H1 (cell line): ENCODE measurements at regions not wholly inside any gene's neighbourhood (a gene's known extent, or its start where the extent isn't known, plus 50 kb on each side); places are given as distances from the start of the nearest gene placed in this dataset.

Experiments used
- CTCF ChIA-PET: fragments of 300-600 bp; sonication (Branson Sonifier 250); formaldehyde crosslinking; loops from one replicate; lab custom pipeline; 2021; ENCODE audit not compliant: partially characterized antibody; lab: Charles Lee
- POLR2A ChIA-PET: fragments of 300-600 bp; sonication (Branson Sonifier 250); formaldehyde crosslinking; loops from one replicate; lab custom pipeline; 2021; ENCODE audit warnings: inconsistent platforms; ENCODE audit not compliant: partially characterized antibody; lab: Charles Lee
- DNase-seq, 2 experiments: peaks; one replicate each; pipeline versions ENCODE4 v3.0.0 to v3.0.0-alpha.2; 2010 to 2022; ENCODE audit warnings: low spot score in 2 of 2, low read depth in 1 of 2, mixed read lengths in 1 of 2
- FAIRE-seq: peaks from 2 replicates; lab custom pipeline; 2011; peaks lifted over from hg19 to GRCh38; lab: Jason Lieb, UNC
- H2AFZ ChIP-seq: 2 replicates; pipeline ENCODE4 v1.8.1; 2012; ENCODE audit warnings: low read length, inconsistent platforms
- H2AK5ac ChIP-seq: 2 replicates; pipeline ENCODE4 v1.6.1; 2013; ENCODE audit warnings: low read depth, low read length
- H2BK120ac ChIP-seq: replicated peaks from 2 replicates; pipeline ENCODE3; 2013; ENCODE audit warnings: low read depth, low read length, inconsistent platforms
- H2BK12ac ChIP-seq: 2 replicates; pipeline ENCODE4 v1.6.1; 2013; ENCODE audit warnings: low read depth, low read length
- H2BK15ac ChIP-seq: 2 replicates; pipeline ENCODE4 v1.6.1; 2013; ENCODE audit warnings: low read length
- H2BK20ac ChIP-seq: 2 replicates; pipeline ENCODE4 v1.6.1; 2013; ENCODE audit warnings: low read length
- H2BK5ac ChIP-seq: 2 replicates; pipeline ENCODE4 v1.6.1; 2013; ENCODE audit warnings: low read depth, low read length
- H3K14ac ChIP-seq: 2 replicates; pipeline ENCODE4 v1.6.1; 2013; ENCODE audit warnings: inconsistent platforms; ENCODE audit not compliant: insufficient read length
- H3K18ac ChIP-seq: 2 replicates; pipeline ENCODE4 v1.6.1; 2013; ENCODE audit warnings: low read length; ENCODE audit errors: extremely low read depth
- H3K23ac ChIP-seq: 2 replicates; pipeline ENCODE4 v1.6.1; 2013; ENCODE audit warnings: inconsistent platforms; ENCODE audit not compliant: insufficient read length
- H3K23me2 ChIP-seq: 2 replicates; pipeline ENCODE4 v1.6.1; 2013; ENCODE audit warnings: low read depth, low read length
- H3K27ac ChIP-seq: 2 replicates; pipeline ENCODE4 v1.6.1; 2011; ENCODE audit warnings: low read depth, low read length, inconsistent platforms
- H3K27me3 ChIP-seq, 4 experiments: replicated peaks in 1 of 4; 1 replicate in 1 of 4; 2 replicates in 3 of 4; pipeline versions ENCODE4 v1.6.1 to v1.8.1; 2011 to 2013; ENCODE audit warnings: low read length in 3 of 4, mild to moderate bottlenecking in 3 of 4, inconsistent platforms in 2 of 4, mixed read lengths in 2 of 4, moderate library complexity in 1 of 4; ENCODE audit not compliant: control insufficient read depth in 3 of 4, insufficient read depth in 3 of 4; ENCODE audit errors: extremely low read depth in 1 of 4
- H3K36me3 ChIP-seq, 4 experiments: 2 replicates each; pipeline versions ENCODE4 v1.6.1 to v1.8.1; 2011 to 2013; ENCODE audit warnings: mild to moderate bottlenecking in 4 of 4, low read length in 3 of 4, moderate library complexity in 2 of 4, control low read depth in 1 of 4, inconsistent platforms in 1 of 4; ENCODE audit not compliant: insufficient read depth in 4 of 4, control insufficient read depth in 2 of 4
- H3K4ac ChIP-seq: replicated peaks from 2 replicates; pipeline ENCODE3; 2013; ENCODE audit warnings: low read length, low read depth, mixed read lengths, inconsistent platforms; ENCODE audit not compliant: insufficient read length
- H3K4me1 ChIP-seq, 4 experiments: replicated peaks in 1 of 4; 1 replicate in 1 of 4; 2 replicates in 3 of 4; pipeline versions ENCODE4 v1.6.1 to v1.8.1; 2011 to 2013; ENCODE audit warnings: low read length in 3 of 4, inconsistent platforms in 2 of 4, mixed read lengths in 1 of 4; ENCODE audit not compliant: insufficient read depth in 4 of 4, control insufficient read depth in 3 of 4
- H3K4me2 ChIP-seq, 2 experiments: 2 replicates each; pipeline versions ENCODE4 v1.6.1 to v1.8.1; 2011 to 2013; ENCODE audit warnings: low read depth in 2 of 2, low read length in 2 of 2, control low read depth in 1 of 2, inconsistent platforms in 1 of 2, mild to moderate bottlenecking in 1 of 2; ENCODE audit not compliant: insufficient read depth in 1 of 2
- H3K4me3 ChIP-seq, 4 experiments: fragments of 200-600, 300-600 bp in 1 of 4; sonication (generic), shearing (Covaris generic), sonication (Bioruptor Twin) in 1 of 4; 2 replicates each; pipeline versions ENCODE4 v1.5.1 to v1.8.1; 2011 to 2016; ENCODE audit warnings: low read length in 4 of 4, low read depth in 3 of 4, control low read depth in 2 of 4, inconsistent platforms in 2 of 4, mild to moderate bottlenecking in 2 of 4, mixed read lengths in 1 of 4, moderate library complexity in 1 of 4; ENCODE audit not compliant: insufficient read depth in 2 of 4; ENCODE audit errors: extremely low read depth in 1 of 4
- H3K56ac ChIP-seq: replicated peaks from 2 replicates; pipeline ENCODE3; 2013; ENCODE audit warnings: low read depth, mild to moderate bottlenecking, mixed read lengths, low read length, inconsistent platforms; ENCODE audit not compliant: insufficient read length
- H3K79me1 ChIP-seq: 2 replicates; pipeline ENCODE4 v1.6.1; 2013; ENCODE audit warnings: low read depth, low read length, control low read depth
- H3K79me2 ChIP-seq, 2 experiments: 2 replicates each; pipeline versions ENCODE4 v1.6.1 to v1.8.1; 2012 to 2013; ENCODE audit warnings: low read length in 2 of 2, mild to moderate bottlenecking in 2 of 2, inconsistent platforms in 1 of 2; ENCODE audit not compliant: insufficient read depth in 2 of 2, control insufficient read depth in 1 of 2
- H3K9ac ChIP-seq, 4 experiments: replicated peaks in 1 of 4; 1 replicate in 1 of 4; 2 replicates in 3 of 4; pipeline versions ENCODE4 v1.6.1 to v1.8.1; 2011 to 2013; ENCODE audit warnings: low read depth in 3 of 4, low read length in 3 of 4, control low read depth in 2 of 4, mild to moderate bottlenecking in 2 of 4, moderate library complexity in 2 of 4, inconsistent platforms in 1 of 4; ENCODE audit errors: extremely low read depth in 1 of 4
- H3K9me3 ChIP-seq, 2 experiments: 2 replicates each; pipeline versions ENCODE4 v1.6.1 to v1.8.1; 2012 to 2013; ENCODE audit warnings: mild to moderate bottlenecking in 2 of 2, moderate library complexity in 2 of 2, control low read depth in 1 of 2, inconsistent platforms in 1 of 2, low read depth in 1 of 2, low read length in 1 of 2, mixed read lengths in 1 of 2; ENCODE audit not compliant: insufficient read depth in 2 of 2
- H4K20me1 ChIP-seq, 2 experiments: replicated peaks in 1 of 2; 2 replicates each; pipeline versions ENCODE3 to v1.8.1; 2011 to 2013; ENCODE audit warnings: inconsistent platforms in 2 of 2, low read length in 2 of 2, mild to moderate bottlenecking in 1 of 2; ENCODE audit not compliant: insufficient read depth in 2 of 2, control insufficient read depth in 1 of 2
- H4K5ac ChIP-seq: 2 replicates; pipeline ENCODE4 v1.6.1; 2013; ENCODE audit warnings: low read length, low read depth, mixed read lengths, inconsistent platforms; ENCODE audit not compliant: insufficient read length
- H4K8ac ChIP-seq: 2 replicates; pipeline ENCODE4 v1.8.0; 2013; ENCODE audit warnings: mild to moderate bottlenecking, moderate library complexity, low read length, inconsistent platforms; ENCODE audit not compliant: insufficient read depth; ENCODE audit errors: extremely low read depth
- H4K91ac ChIP-seq: replicated peaks from 2 replicates; pipeline ENCODE3; 2013; ENCODE audit warnings: low read length, mixed read lengths, inconsistent platforms; ENCODE audit not compliant: insufficient read length
- EGR1 ChIP-seq: IDR thresholded peaks from 2 replicates; pipeline ENCODE4 v1.6.1; 2011; ENCODE audit warnings: low read depth, low read length, borderline replicate concordance
- GABPA ChIP-seq: IDR thresholded peaks from 2 replicates; pipeline ENCODE4 v1.6.1; 2011; ENCODE audit warnings: mild to moderate bottlenecking, low read length, moderate library complexity, borderline replicate concordance; ENCODE audit not compliant: insufficient read depth
- PHF8 ChIP-seq: fragments of 200-600 bp; sonication (generic); conservative IDR thresholded peaks from 2 replicates; pipeline ENCODE4 v1.7.1; 2012; ENCODE audit warnings: low read depth, mild to moderate bottlenecking, inconsistent platforms, low read length, moderate library complexity
- POU5F1 ChIP-seq: IDR thresholded peaks from 2 replicates; pipeline ENCODE4 v1.6.1; 2011; ENCODE audit warnings: low read depth, mild to moderate bottlenecking, low read length, moderate library complexity

DNA sequence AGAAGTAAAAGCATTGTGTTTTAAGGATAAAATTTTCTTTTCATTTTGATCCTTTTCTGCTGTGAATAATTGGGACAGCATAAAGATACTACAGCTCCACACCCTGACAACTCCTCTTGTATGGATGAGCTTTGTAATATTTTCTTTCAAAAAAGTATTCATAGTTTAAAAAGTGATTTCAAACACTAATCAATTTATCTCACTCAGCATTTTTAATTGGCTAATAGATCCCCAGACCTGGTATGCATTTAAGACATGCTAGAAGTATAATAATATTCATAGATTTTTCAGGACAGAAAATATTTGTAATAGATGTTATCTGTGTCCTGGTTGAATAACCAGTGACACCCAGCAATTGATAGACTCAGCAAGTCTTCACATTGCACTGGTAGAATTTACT lies 510.7 kb downstream of the RIT2 start:
- Histone ChIP-seq H4K20me1 (no peaks in the 10 kb centered on the region), H4K5ac (no peak overlapping the region), H4K91ac (no peak overlapping the region), H4K8ac (no peak overlapping the region), H3K36me3 (no peaks in the 10 kb centered on the region), H2AFZ (no peak overlapping the region), H3K4me3 (no peak overlapping the region), H2AK5ac (no peak overlapping the region), H3K4me1 (no peaks in the 10 kb centered on the region), H2BK20ac (no peak overlapping the region), H2BK5ac (no peak overlapping the region), H3K23me2 (no peaks in the 10 kb centered on the region), H3K27ac (no peak overlapping the region), H2BK120ac (no peak overlapping the region), H2BK15ac (no peak overlapping the region), H3K9me3 (no peaks in the 10 kb centered on the region), H3K56ac (no peak overlapping the region), H2BK12ac (no peak overlapping the region), H3K9ac (no peak overlapping the region), H3K4me2 (no peak overlapping the region), H3K79me2 (no peaks in the 10 kb centered on the region), H3K23ac (no peak overlapping the region), H3K79me1 (no peaks in the 10 kb centered on the region), H3K4ac (no peak overlapping the region), H3K14ac (no peak overlapping the region), H3K27me3 (no peaks in the 10 kb centered on the region), H3K18ac (no peak overlapping the region)
- POLR2A ChIA-PET = no interaction called here
- no peak for DNase-seq
- TF ChIP-seq EGR1 (no peak), GABPA (no peak), POU5F1 (no peak), PHF8 (no peak)
- CTCF ChIA-PET = interaction anchor here (1.3 kb wide), 1 partner anchor 9 kb away, joined by 9 read pairs; no protein-coding TSS in a partner anchor
- FAIRE-seq = no peak
